ENCODE measurements at regions not wholly inside any gene's neighbourhood (a gene's known extent, or its start where the extent isn't known, plus 50 kb on each side); places are given as distances from the start of the nearest gene placed in this dataset.

DNA sequence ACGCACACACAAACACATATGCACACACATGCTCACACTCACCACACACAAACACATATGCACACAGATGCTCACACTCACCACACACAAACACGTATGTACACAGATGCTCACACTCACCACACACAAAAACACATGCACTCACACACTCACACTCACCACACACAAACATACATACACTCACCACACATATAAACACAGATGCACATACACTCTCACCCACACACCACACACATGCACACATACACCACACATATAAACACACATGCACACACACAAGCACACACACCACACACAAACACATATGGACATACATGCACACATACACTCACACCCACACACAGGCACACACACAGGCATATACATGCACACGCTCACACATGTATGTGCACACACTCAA is 112.3 kb downstream of the ERMARD start:
- DNase-seq (no peak), ATAC-seq (ENCODE audit: low FRiP score in 2 of 2) (no peak)
- Histone ChIP-seq H3K36me3 (no peaks in the 10 kb centered on the region), H3K9me3 (no peaks in the 10 kb centered on the region), H3K27me3 (no peaks in the 10 kb centered on the region), H3K27ac (no peak overlapping the region), H3K4me3 (no peak overlapping the region), H3K4me1 (peaks cover 9 to 28% (median 18%) of the 10 kb centered on the region in 4 donors)
- 74 to 95% methylated on average over 3 of the region's 3 CpGs for WGBS, 2 donors
- no peak for TF ChIP-seq POLR2A (IDR thresholded peaks at IDR 0.05)

DNA sequence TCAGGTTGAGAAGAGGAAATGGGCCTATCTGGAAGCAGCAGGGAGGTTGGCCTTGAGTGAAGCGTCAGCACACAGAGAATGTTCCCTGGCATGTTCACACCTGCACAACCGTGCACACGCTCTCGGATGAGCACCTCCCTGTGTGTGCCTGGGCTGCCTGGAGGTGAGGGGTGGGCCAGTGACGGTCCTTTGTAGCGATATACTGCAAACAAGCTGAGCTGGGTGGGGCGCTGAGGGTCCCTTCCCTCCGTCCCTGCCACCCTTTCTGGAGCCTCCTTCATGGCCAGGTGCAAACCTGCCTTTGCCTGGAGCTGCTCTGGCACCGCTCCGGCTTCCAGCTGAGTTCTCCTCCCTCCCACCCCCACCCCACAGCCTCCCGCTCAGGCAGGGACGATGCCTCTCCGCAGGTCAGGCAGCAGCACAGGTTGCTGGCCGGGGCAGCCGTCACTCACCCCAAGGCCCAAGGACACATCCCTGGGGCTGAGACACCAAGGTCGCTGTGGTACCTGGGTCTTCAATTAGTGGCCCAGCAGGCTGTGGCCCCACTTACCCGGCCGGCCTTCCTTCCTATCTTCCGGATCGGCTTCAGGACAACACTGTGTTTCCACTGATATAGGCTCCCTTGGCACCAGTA is 111.6 kb downstream of the ERMARD start:
- DNase-seq: peak in 1 of 2 donors; percentile 18

DNA sequence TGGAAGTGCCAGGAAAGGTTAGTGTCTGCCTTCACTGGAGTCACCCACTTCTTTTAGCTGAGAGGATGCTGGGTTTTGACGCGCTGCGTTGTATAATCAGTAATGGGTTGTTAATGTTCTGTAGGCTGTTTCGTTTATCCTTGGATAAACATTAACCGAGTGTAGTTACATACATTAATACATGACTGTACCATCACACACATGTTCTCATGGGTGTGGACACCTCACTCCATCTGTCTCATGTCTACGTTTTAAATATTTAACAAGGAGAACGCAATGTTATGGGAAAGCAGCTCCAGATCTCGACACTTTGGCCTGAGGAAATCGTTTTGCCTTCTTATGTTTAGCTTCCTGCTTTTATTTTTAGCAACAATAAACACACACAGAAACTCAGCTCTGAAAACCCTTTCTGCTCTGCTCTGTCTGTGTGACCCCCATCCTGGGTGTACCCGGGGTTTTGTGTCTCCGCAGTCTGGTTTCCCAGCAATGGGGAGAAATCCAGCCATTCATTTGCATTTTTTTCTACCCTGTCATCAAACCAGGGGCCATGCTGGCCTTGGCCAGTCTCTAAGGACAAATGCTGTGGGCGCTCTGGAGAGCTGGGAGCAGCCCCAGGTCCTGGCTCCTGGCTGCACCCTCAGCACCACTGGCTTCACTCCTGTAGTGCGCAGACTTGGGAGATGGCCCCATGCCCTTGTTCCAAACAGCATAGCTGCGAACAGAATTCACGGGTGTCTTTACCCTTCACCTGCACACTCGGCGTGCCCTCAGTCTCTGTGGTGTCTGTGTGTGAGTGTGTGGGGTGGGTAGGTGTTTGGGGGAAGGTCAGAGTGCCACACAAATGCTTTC is 110.8 kb downstream of the ERMARD start:
- Histone ChIP-seq H3K4me1 (peaks cover 9 to 28% (median 18%) of the 10 kb centered on the region in 4 donors), H3K36me3 (no peaks in the 10 kb centered on the region), H3K27me3 (no peaks in the 10 kb centered on the region), H3K27ac (peak overlapping the region; percentile 5 to 75 (median 56)), H3K4me3 (no peak overlapping the region), H3K9me3 (peaks cover 5 to 10% (median 8%) of the 10 kb centered on the region in 4 donors)
- ATAC-seq (ENCODE audit: low FRiP score in 2 of 2) (no peak), DNase-seq (no peak)
- TF ChIP-seq EP300 (IDR thresholded peaks at IDR 0.05) (no peak), POLR2A (IDR thresholded peaks at IDR 0.05) (no peak), POLR2AphosphoS5 (IDR thresholded peaks at IDR 0.05) (peak; percentile 5 to 12)
- TF ChIP-seq, protein P1, sequence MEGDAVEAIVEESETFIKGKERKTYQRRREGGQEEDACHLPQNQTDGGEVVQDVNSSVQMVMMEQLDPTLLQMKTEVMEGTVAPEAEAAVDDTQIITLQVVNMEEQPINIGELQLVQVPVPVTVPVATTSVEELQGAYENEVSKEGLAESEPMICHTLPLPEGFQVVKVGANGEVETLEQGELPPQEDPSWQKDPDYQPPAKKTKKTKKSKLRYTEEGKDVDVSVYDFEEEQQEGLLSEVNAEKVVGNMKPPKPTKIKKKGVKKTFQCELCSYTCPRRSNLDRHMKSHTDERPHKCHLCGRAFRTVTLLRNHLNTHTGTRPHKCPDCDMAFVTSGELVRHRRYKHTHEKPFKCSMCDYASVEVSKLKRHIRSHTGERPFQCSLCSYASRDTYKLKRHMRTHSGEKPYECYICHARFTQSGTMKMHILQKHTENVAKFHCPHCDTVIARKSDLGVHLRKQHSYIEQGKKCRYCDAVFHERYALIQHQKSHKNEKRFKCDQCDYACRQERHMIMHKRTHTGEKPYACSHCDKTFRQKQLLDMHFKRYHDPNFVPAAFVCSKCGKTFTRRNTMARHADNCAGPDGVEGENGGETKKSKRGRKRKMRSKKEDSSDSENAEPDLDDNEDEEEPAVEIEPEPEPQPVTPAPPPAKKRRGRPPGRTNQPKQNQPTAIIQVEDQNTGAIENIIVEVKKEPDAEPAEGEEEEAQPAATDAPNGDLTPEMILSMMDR (IDR thresholded peaks at IDR 0.05): no peak
- 49 to 57% methylated on average over 12 to 17 of the region's 17 CpGs for WGBS, 2 donors

More for the DNA sequence above, 111.6 kb downstream of the ERMARD start:
- ATAC-seq (ENCODE audit: low FRiP score in 2 of 2): no peak
- H3K36me3 ChIP-seq: no peaks in the 10 kb centered on the region
- H3K4me1 ChIP-seq: peaks cover 9 to 28% (median 18%) of the 10 kb centered on the region in 4 donors
- no peak overlapping the region for H3K4me3 ChIP-seq
- peak overlapping the region in 3 of 4 donors; percentile 40 to 75 (median 72) for H3K27ac ChIP-seq
- peaks cover under 1 to 3% (median 1%) of the 10 kb centered on the region in 4 donors for H3K9me3 ChIP-seq
- TF ChIP-seq POLR2A (IDR thresholded peaks at IDR 0.05) (no peak), EP300 (IDR thresholded peaks at IDR 0.05) (no peak), POLR2AphosphoS5 (IDR thresholded peaks at IDR 0.05) (no peak)
- TF ChIP-seq, protein P1 (IDR thresholded peaks at IDR 0.05): no peak
- no peaks in the 10 kb centered on the region for H3K27me3 ChIP-seq
- 74 to 89% methylated on average over 13 to 18 of the region's 20 CpGs for WGBS, 2 donors

DNA sequence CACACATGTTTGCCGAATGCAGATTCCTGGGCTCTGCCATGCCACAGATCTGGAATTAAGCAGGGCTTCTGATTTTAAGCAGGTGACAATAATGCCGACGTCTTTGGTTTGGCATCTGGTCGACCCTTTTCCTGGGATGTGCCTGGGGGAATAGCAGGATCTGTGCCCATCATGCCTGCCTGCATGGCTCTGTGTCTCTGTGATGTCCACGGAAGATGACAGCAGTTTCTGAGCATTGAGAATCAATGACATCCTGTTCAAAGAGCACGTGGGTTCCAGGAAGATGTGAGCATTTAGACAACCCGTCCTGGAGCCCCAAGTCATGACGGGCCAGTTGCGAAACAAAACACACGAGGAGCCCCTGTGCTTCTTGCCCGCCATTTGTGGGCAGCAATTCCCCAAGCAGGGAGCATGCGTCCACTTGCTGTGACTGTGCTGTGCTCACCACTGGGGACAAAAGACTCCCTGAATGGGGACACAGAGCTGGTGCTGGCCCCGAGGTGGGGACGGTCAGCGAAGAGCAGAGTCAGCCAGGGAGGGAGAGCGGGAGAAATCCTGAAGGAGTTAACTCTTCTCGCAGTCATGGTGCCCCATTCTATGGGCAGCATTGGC is 110.1 kb downstream of the ERMARD start:
- ATAC-seq (ENCODE audit: low FRiP score in 2 of 2) (no peak), DNase-seq (no peak)
- 71 to 78% methylated on average over 15 to 17 of the region's 17 CpGs for WGBS, 2 donors
- H3K27ac ChIP-seq: peak overlapping the region in 3 of 4 donors; percentile 40 to 75 (median 72)
- TF ChIP-seq POLR2A (IDR thresholded peaks at IDR 0.05) (no peak), POLR2AphosphoS5 (IDR thresholded peaks at IDR 0.05) (no peak), EP300 (IDR thresholded peaks at IDR 0.05) (no peak)
- TF ChIP-seq, protein P1 (IDR thresholded peaks at IDR 0.05): no peak
- H3K4me1 ChIP-seq: peaks cover 9 to 28% (median 18%) of the 10 kb centered on the region in 4 donors
- H3K9me3 ChIP-seq: peaks cover 5 to 16% (median 12%) of the 10 kb centered on the region in 4 donors
- no peaks in the 10 kb centered on the region for H3K36me3 ChIP-seq
- no peaks in the 10 kb centered on the region for H3K27me3 ChIP-seq
- no peak overlapping the region for H3K4me3 ChIP-seq

Measured in upper lobe of left lung (tissue), 6 donors.